ENCODE measurements at regions not wholly inside any gene's neighbourhood (a gene's known extent, or its start where the extent isn't known, plus 50 kb on each side); places are given as distances from the start of the nearest gene placed in this dataset.

DNA sequence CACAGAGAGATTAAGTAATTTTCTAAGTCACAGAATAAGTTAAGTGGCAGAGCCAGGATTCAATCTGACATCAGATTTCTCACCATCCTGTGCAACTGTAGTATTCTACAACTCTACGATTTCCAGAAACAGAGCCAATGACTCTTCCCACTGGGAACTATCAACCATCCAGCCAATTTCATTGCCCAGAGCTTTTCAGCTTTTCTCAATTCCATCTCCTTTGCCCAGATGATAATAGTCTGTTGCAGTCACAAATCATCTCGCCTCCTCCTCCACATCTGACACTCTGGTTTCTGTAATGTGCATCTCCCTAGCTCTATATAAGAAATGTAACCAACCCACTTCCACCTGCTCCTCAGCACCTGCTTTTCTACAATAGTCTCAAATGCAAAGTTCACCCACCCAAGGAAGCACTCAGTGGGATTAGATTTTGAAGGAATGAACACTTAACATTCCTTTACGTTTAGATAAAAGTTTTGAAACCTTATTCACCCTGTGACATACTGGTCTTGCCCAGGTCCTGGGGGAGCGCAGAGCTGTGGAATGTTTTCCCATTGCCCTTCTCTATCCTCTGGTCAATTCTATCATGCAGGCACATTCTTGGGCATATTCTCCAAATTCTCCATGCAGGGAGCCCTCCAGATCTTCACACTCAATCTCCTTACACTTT is 167.8 kb upstream of the ASIC2 start:
- DNase-seq (ENCODE audit: low spot score) (no peak), FAIRE-seq (no peak), ATAC-seq (no peak)
- ChIA-PET CTCF (ENCODE audit: low intra/inter-chr PET ratio, low total read pairs) (no interaction called here), POLR2A (no interaction called here)
- BruUV-seq (replicated peaks): no TSS peak
- in situ Hi-C loops (cut with HindIII; ENCODE audit: extremely low pct_ligation_motif_present, low pct_unique_long_range_greater_than_20kb): no loop called here
- WGBS (ENCODE audit: low lambda C conversion rate): 15% methylated on average over 4 of the region's 4 CpGs
- no peaks in the 10 kb centered on the region for H3K4me1 ChIP-seq (ENCODE audit: insufficient read depth, low read length)
- no peaks in the 10 kb centered on the region for H3K79me2 ChIP-seq (ENCODE audit: insufficient read depth, low read length)
- TF ChIP-seq ZNF850 (CRISPR knock-in tag; conservative IDR thresholded peaks at IDR 0.05) (no peak), ZNF337 (CRISPR knock-in tag; IDR thresholded peaks at IDR 0.05; ENCODE audit: borderline replicate concordance, low read depth) (no peak), PLRG1 (conservative IDR thresholded peaks at IDR 0.05) (no peak)
- no peaks in the 10 kb centered on the region for H3K36me3 ChIP-seq (replicated peaks in 1 of 2; ENCODE audit: control insufficient read depth in 1 of 2, insufficient read depth in 2 of 2, low read length in 2 of 2)
- no peak overlapping the region for H3K4me3 ChIP-seq (replicated peaks in 1 of 3; ENCODE audit: insufficient read depth in 1 of 3, low read depth in 2 of 3, low read length in 3 of 3)
- H3K27ac ChIP-seq (ENCODE audit: extremely low read length, insufficient read depth, low read length): no peak overlapping the region
- no peak overlapping the region for H3K4me2 ChIP-seq (ENCODE audit: low read depth, low read length)
- H3K27me3 ChIP-seq (ENCODE audit: control insufficient read depth in 1 of 2, insufficient read depth in 2 of 2, low read length in 2 of 2): 0 out of 5 replicates have a peak, but pooled peaks cover 0 to 1% of the 10 kb centered on the region in 2 experiments
- no peaks in the 10 kb centered on the region for H3K9me3 ChIP-seq (ENCODE audit: low read length)
- H2AFZ ChIP-seq (ENCODE audit: low read length): no peak overlapping the region
- intact Hi-C loops (cut with micrococcal nuclease; ENCODE audit: unreplicated experiment): no loop called here
- H3K9ac ChIP-seq (ENCODE audit: insufficient read depth, low read depth, low read length): no peak overlapping the region
- H4K20me1 ChIP-seq (ENCODE audit: insufficient read depth, low read length): no peaks in the 10 kb centered on the region

DNA sequence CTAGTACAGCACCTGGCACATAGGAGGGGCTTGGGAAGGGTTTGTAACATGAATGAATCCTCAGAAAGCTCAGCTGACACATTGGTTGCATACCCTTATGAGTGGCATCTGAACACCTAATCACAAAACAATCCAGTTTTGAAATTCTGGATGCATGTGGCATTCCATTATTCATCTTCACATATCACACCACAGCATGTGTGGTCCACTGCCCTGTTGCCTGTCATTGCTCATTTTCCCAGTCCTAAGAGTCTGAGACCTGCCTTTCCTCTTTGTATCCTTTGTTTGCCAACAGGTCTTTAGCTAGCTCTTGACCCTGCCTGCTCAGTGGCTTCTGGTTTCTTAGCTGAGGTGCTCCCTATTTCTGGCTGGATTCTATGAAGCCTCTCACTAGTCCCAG is 170.8 kb upstream of the ASIC2 start:
- Histone ChIP-seq H3K4me3 (replicated peaks in 1 of 3; ENCODE audit: insufficient read depth in 1 of 3, low read depth in 2 of 3, low read length in 3 of 3) (no peak overlapping the region), H3K9ac (ENCODE audit: insufficient read depth, low read depth, low read length) (no peak overlapping the region), H3K27ac (ENCODE audit: extremely low read length, insufficient read depth, low read length) (no peak overlapping the region), H3K79me2 (ENCODE audit: insufficient read depth, low read length) (no peaks in the 10 kb centered on the region), H4K20me1 (ENCODE audit: insufficient read depth, low read length) (no peaks in the 10 kb centered on the region), H3K4me2 (ENCODE audit: low read depth, low read length) (no peak overlapping the region), H3K9me3 (ENCODE audit: low read length) (no peaks in the 10 kb centered on the region), H3K4me1 (ENCODE audit: insufficient read depth, low read length) (no peaks in the 10 kb centered on the region), H3K36me3 (replicated peaks in 1 of 2; ENCODE audit: control insufficient read depth in 1 of 2, insufficient read depth in 2 of 2, low read length in 2 of 2) (no peaks in the 10 kb centered on the region), H3K27me3 (ENCODE audit: control insufficient read depth in 1 of 2, insufficient read depth in 2 of 2, low read length in 2 of 2) (0 out of 5 replicates have a peak, but pooled peaks cover 0 to 1% of the 10 kb centered on the region in 2 experiments), H2AFZ (ENCODE audit: low read length) (no peak overlapping the region)
- FAIRE-seq (no peak), DNase-seq (ENCODE audit: low spot score) (no peak), ATAC-seq (no peak)
- no TSS peak for BruUV-seq (replicated peaks)
- POLR2A ChIA-PET: no interaction called here
- CTCF ChIA-PET (ENCODE audit: low intra/inter-chr PET ratio, low total read pairs): no interaction called here
- intact Hi-C loops (cut with micrococcal nuclease; ENCODE audit: unreplicated experiment) (no loop called here), in situ Hi-C loops (cut with HindIII; ENCODE audit: extremely low pct_ligation_motif_present, low pct_unique_long_range_greater_than_20kb) (no loop called here)
- TF ChIP-seq, protein P1, sequence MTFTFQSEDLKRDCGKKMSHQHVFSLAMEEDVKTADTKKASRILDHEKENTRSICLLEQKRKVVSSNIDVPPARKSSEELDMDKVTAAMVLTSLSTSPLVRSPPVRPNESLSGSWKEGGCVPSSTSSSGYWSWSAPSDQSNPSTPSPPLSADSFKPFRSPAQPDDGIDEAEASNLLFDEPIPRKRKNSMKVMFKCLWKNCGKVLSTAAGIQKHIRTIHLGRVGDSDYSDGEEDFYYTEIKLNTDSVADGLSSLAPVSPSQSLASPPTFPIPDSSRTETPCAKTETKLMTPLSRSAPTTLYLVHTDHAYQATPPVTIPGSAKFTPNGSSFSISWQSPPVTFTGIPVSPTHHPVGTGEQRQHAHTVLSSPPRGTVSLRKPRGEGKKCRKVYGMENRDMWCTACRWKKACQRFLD (CRISPR knock-in tag; IDR thresholded peaks at IDR 0.05; ENCODE audit: borderline replicate concordance): no peak
- TF ChIP-seq, protein P2, sequence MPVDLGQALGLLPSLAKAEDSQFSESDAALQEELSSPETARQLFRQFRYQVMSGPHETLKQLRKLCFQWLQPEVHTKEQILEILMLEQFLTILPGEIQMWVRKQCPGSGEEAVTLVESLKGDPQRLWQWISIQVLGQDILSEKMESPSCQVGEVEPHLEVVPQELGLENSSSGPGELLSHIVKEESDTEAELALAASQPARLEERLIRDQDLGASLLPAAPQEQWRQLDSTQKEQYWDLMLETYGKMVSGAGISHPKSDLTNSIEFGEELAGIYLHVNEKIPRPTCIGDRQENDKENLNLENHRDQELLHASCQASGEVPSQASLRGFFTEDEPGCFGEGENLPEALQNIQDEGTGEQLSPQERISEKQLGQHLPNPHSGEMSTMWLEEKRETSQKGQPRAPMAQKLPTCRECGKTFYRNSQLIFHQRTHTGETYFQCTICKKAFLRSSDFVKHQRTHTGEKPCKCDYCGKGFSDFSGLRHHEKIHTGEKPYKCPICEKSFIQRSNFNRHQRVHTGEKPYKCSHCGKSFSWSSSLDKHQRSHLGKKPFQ (CRISPR knock-in tag; IDR thresholded peaks at IDR 0.05; ENCODE audit: insufficient replicate concordance): no peak
- TF ChIP-seq ZNF101 (CRISPR knock-in tag; IDR thresholded peaks at IDR 0.05; ENCODE audit: borderline replicate concordance, low read depth) (no peak), CBX1 (IDR thresholded peaks at IDR 0.05; ENCODE audit: low read depth) (no peak), NFE2L2 (IDR thresholded peaks at IDR 0.05; ENCODE audit: low read length) (no peak), GLI4 (CRISPR knock-in tag; IDR thresholded peaks at IDR 0.05; ENCODE audit: borderline replicate concordance) (no peak), ZNF431 (CRISPR knock-in tag; IDR thresholded peaks at IDR 0.05; ENCODE audit: borderline replicate concordance, low read depth) (no peak), ZNF567 (CRISPR knock-in tag; IDR thresholded peaks at IDR 0.05; ENCODE audit: borderline replicate concordance) (no peak), MATR3 (CRISPR knock-in tag; IDR thresholded peaks at IDR 0.05) (no peak), SOX5 (CRISPR knock-in tag; IDR thresholded peaks at IDR 0.05; ENCODE audit: borderline replicate concordance) (no peak), ZNF782 (CRISPR knock-in tag; IDR thresholded peaks at IDR 0.05; ENCODE audit: borderline replicate concordance) (no peak), PHF8 (CRISPR knock-in tag; IDR thresholded peaks at IDR 0.05) (no peak), ELF1 (CRISPR knock-in tag; IDR thresholded peaks at IDR 0.05) (no peak), YY1 (IDR thresholded peaks at IDR 0.05; ENCODE audit: insufficient read depth, insufficient replicate concordance, low read depth, low read length) (no peak), TEAD2 (CRISPR knock-in tag; IDR thresholded peaks at IDR 0.05) (no peak), ZNF572 (CRISPR knock-in tag; IDR thresholded peaks at IDR 0.05) (no peak)

All from HepG2 (cell line).